ENCODE measurements at regions not wholly inside any gene's neighbourhood (a gene's known extent, or its start where the extent isn't known, plus 50 kb on each side); places are given as distances from the start of the nearest gene placed in this dataset.
"Not testable (repeated sequence)": the region's sequence is repeated elsewhere in the genome, so short reads cannot be mapped to it uniquely, and the experiment has no call there.

DNA sequence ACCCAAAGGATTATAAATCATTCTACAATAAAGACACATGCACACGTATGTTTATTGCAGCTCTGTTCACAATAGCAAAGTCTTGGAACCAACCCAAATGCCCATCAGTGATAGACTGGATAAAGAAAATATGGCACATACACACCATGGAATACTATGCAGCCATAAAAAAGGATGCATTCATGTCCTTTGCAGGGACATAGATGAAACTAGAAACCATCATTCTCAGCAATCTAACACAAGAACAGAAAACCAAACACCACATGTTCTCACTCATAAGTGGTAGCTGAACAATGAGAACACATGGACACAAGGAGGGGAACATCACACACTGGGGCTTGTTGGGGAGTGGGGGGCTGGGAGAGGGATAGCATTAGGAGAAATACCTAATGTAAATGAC is 164.9 kb downstream of the CRPPA start:
- TF ChIP-seq EGR1 (IDR thresholded peaks at IDR 0.05; ENCODE audit: low read depth in 2 of 2); HNF4G (IDR thresholded peaks at IDR 0.05); TAF1 (conservative IDR thresholded peaks at IDR 0.05); RAD21 (IDR thresholded peaks at IDR 0.05); HNF4A (conservative IDR thresholded peaks at IDR 0.05); YY1 (IDR thresholded peaks at IDR 0.05); NR2F2 (IDR thresholded peaks at IDR 0.05); JUND (IDR thresholded peaks at IDR 0.05); SP1 (IDR thresholded peaks at IDR 0.05); GABPA (IDR thresholded peaks at IDR 0.05 in 1 of 2, conservative IDR thresholded peaks at IDR 0.05 in 1 of 2): not testable (repeated sequence)
- TF ChIP-seq, protein P1, sequence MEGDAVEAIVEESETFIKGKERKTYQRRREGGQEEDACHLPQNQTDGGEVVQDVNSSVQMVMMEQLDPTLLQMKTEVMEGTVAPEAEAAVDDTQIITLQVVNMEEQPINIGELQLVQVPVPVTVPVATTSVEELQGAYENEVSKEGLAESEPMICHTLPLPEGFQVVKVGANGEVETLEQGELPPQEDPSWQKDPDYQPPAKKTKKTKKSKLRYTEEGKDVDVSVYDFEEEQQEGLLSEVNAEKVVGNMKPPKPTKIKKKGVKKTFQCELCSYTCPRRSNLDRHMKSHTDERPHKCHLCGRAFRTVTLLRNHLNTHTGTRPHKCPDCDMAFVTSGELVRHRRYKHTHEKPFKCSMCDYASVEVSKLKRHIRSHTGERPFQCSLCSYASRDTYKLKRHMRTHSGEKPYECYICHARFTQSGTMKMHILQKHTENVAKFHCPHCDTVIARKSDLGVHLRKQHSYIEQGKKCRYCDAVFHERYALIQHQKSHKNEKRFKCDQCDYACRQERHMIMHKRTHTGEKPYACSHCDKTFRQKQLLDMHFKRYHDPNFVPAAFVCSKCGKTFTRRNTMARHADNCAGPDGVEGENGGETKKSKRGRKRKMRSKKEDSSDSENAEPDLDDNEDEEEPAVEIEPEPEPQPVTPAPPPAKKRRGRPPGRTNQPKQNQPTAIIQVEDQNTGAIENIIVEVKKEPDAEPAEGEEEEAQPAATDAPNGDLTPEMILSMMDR (IDR thresholded peaks at IDR 0.05; ENCODE audit: low read depth, low read length, missing input control), result not testable (repeated sequence)
- TF ChIP-seq, protein P2, sequence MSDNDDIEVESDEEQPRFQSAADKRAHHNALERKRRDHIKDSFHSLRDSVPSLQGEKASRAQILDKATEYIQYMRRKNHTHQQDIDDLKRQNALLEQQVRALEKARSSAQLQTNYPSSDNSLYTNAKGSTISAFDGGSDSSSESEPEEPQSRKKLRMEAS (IDR thresholded peaks at IDR 0.05), result not testable (repeated sequence)
- TF ChIP-seq, protein P3, sequence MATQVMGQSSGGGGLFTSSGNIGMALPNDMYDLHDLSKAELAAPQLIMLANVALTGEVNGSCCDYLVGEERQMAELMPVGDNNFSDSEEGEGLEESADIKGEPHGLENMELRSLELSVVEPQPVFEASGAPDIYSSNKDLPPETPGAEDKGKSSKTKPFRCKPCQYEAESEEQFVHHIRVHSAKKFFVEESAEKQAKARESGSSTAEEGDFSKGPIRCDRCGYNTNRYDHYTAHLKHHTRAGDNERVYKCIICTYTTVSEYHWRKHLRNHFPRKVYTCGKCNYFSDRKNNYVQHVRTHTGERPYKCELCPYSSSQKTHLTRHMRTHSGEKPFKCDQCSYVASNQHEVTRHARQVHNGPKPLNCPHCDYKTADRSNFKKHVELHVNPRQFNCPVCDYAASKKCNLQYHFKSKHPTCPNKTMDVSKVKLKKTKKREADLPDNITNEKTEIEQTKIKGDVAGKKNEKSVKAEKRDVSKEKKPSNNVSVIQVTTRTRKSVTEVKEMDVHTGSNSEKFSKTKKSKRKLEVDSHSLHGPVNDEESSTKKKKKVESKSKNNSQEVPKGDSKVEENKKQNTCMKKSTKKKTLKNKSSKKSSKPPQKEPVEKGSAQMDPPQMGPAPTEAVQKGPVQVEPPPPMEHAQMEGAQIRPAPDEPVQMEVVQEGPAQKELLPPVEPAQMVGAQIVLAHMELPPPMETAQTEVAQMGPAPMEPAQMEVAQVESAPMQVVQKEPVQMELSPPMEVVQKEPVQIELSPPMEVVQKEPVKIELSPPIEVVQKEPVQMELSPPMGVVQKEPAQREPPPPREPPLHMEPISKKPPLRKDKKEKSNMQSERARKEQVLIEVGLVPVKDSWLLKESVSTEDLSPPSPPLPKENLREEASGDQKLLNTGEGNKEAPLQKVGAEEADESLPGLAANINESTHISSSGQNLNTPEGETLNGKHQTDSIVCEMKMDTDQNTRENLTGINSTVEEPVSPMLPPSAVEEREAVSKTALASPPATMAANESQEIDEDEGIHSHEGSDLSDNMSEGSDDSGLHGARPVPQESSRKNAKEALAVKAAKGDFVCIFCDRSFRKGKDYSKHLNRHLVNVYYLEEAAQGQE (IDR thresholded peaks at IDR 0.05), result not testable (repeated sequence)
- TF ChIP-seq, protein P4, sequence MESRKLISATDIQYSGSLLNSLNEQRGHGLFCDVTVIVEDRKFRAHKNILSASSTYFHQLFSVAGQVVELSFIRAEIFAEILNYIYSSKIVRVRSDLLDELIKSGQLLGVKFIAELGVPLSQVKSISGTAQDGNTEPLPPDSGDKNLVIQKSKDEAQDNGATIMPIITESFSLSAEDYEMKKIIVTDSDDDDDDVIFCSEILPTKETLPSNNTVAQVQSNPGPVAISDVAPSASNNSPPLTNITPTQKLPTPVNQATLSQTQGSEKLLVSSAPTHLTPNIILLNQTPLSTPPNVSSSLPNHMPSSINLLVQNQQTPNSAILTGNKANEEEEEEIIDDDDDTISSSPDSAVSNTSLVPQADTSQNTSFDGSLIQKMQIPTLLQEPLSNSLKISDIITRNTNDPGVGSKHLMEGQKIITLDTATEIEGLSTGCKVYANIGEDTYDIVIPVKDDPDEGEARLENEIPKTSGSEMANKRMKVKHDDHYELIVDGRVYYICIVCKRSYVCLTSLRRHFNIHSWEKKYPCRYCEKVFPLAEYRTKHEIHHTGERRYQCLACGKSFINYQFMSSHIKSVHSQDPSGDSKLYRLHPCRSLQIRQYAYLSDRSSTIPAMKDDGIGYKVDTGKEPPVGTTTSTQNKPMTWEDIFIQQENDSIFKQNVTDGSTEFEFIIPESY (IDR thresholded peaks at IDR 0.05), result not testable (repeated sequence)

All from liver (tissue), 3 donors.